Activated B cell treated with CpG ODN at 0.5 μM for 24 hours (primary cell): ENCODE measurements at regions not wholly inside any gene's neighbourhood (a gene's known extent, or its start where the extent isn't known, plus 50 kb on each side); places are given as distances from the start of the nearest gene placed in this dataset.

Source experiments
- ATAC-seq: fragments of 200-7000 bp; cut with Tn5 transposase; one replicate; pipeline ENCODE4 v1.10.0; 2021; ENCODE audit warnings: low read depth, mild to moderate bottlenecking, moderate library complexity
- CTCF ChIA-PET: fragments of 350-600 bp; sonication (Branson Sonifier 250); formaldehyde crosslinking; loops from one replicate; lab custom pipeline; 2021; ENCODE audit warnings: antibody characterized with exemption; lab: Charles Lee
- POLR2A ChIA-PET: fragments of 350-600 bp; sonication (Branson Sonifier 250); formaldehyde crosslinking; loops from one replicate; lab custom pipeline; 2021; ENCODE audit warnings: antibody characterized with exemption; lab: Charles Lee
- DNase-seq: peaks from one replicate; pipeline ENCODE4 v3.0.0; 2022
- H3K27ac Mint-ChIP-seq: one replicate; pipeline ENCODE4 v1.8.0; 2020; ENCODE audit warnings: mixed read lengths
- H3K27me3 Mint-ChIP-seq: one replicate; pipeline ENCODE4 v1.8.0; 2021; ENCODE audit warnings: mixed read lengths
- H3K36me3 Mint-ChIP-seq: one replicate; pipeline ENCODE4 v1.8.0; 2021; ENCODE audit warnings: low read depth, mixed read lengths
- H3K4me1 Mint-ChIP-seq: one replicate; pipeline ENCODE4 v1.8.0; 2021; ENCODE audit warnings: mixed read lengths
- H3K4me3 Mint-ChIP-seq: one replicate; pipeline ENCODE4 v1.8.0; 2020; ENCODE audit warnings: mild to moderate bottlenecking, mixed read lengths
- H3K9me3 Mint-ChIP-seq: one replicate; pipeline ENCODE4 v1.8.0; 2020; ENCODE audit warnings: mixed read lengths
- CTCF ChIP-seq: fragments of 200-600 bp; IDR thresholded peaks from one replicate; pipeline ENCODE4 v1.8.0; 2022; ENCODE audit warnings: antibody characterized with exemption, mild to moderate bottlenecking
- intact Hi-C: fragments of 100-400 bp; cut with micrococcal nuclease; formaldehyde crosslinking; loops from one replicate; pipeline ENCODE4 v1.15.1; 2024

GRCh38 chrX:112355931-112356330, 273.4 kb upstream of the TRPC5 start:
- TF ChIP-seq CTCF = no peak
- DNase-seq = no peak
- no peaks in the 10 kb centered on the region for H3K9me3 Mint-ChIP-seq
- intact Hi-C loops = no loop called here
- H3K36me3 Mint-ChIP-seq = no peaks in the 10 kb centered on the region
- no peaks in the 10 kb centered on the region for H3K4me1 Mint-ChIP-seq
- H3K27ac Mint-ChIP-seq = no peak overlapping the region
- ATAC-seq = no peak
- ChIA-PET POLR2A (no interaction called here), CTCF (no interaction called here)
- H3K4me3 Mint-ChIP-seq = no peak overlapping the region
- no peaks in the 10 kb centered on the region for H3K27me3 Mint-ChIP-seq

- intact Hi-C loops = no loop called here
- no peaks in the 10 kb centered on the region for H3K9me3 Mint-ChIP-seq
- CTCF ChIA-PET = no interaction called here
- DNase-seq (no peak), ATAC-seq (no peak)
- TF ChIP-seq CTCF = no peak
- no peaks in the 10 kb centered on the region for H3K27me3 Mint-ChIP-seq
- H3K27ac Mint-ChIP-seq = no peak overlapping the region
- POLR2A ChIA-PET = no interaction called here
- H3K4me3 Mint-ChIP-seq = no peak overlapping the region
- no peaks in the 10 kb centered on the region for H3K36me3 Mint-ChIP-seq
- no peaks in the 10 kb centered on the region for H3K4me1 Mint-ChIP-seq
Measured at GRCh38 chrX:112341598-112341997, 259.0 kb upstream of the TRPC5 start.

- POLR2A ChIA-PET = no interaction called here
- H3K27me3 Mint-ChIP-seq = no peaks in the 10 kb centered on the region
- H3K36me3 Mint-ChIP-seq = no peaks in the 10 kb centered on the region
- H3K4me1 Mint-ChIP-seq = no peaks in the 10 kb centered on the region
- ATAC-seq = no peak
- intact Hi-C loops = no loop called here
- H3K9me3 Mint-ChIP-seq = no peaks in the 10 kb centered on the region
- H3K27ac Mint-ChIP-seq = no peak overlapping the region
- no peak overlapping the region for H3K4me3 Mint-ChIP-seq
- CTCF ChIA-PET = no interaction called here
- no peak for TF ChIP-seq CTCF
- no peak for DNase-seq
Measured at GRCh38 chrX:112313201-112313600, 230.6 kb upstream of the TRPC5 start.

GRCh38 chrX:112306027-112306426, 223.5 kb upstream of the TRPC5 start:
- Mint-ChIP-seq H3K4me3 (no peak overlapping the region), H3K9me3 (no peaks in the 10 kb centered on the region), H3K4me1 (no peaks in the 10 kb centered on the region), H3K27ac (no peak overlapping the region), H3K27me3 (no peaks in the 10 kb centered on the region), H3K36me3 (no peaks in the 10 kb centered on the region)
- TF ChIP-seq CTCF = no peak
- intact Hi-C loops = no loop called here
- ChIA-PET CTCF (no interaction called here), POLR2A (no interaction called here)
- DNase-seq (no peak), ATAC-seq (no peak)

GRCh38 chrX:112279940-112280339, 197.4 kb upstream of the TRPC5 start:
- Mint-ChIP-seq H3K27me3 (no peaks in the 10 kb centered on the region), H3K9me3 (no peaks in the 10 kb centered on the region), H3K36me3 (no peaks in the 10 kb centered on the region), H3K27ac (no peak overlapping the region), H3K4me1 (no peaks in the 10 kb centered on the region), H3K4me3 (no peak overlapping the region)
- CTCF ChIA-PET = no interaction called here
- DNase-seq = no peak
- no peak for TF ChIP-seq CTCF
- POLR2A ChIA-PET = no interaction called here
- ATAC-seq = no peak
- intact Hi-C loops = no loop called here
